B cell (primary cell): ENCODE measurements at regions not wholly inside any gene's neighbourhood (a gene's known extent, or its start where the extent isn't known, plus 50 kb on each side); places are given as distances from the start of the nearest gene placed in this dataset.

Experiments
- ATAC-seq: fragments of 200-7000 bp; cut with Tn5 transposase; one replicate; pipeline ENCODE4 v1.10.0; 2021; ENCODE audit warnings: low read depth, mild to moderate bottlenecking, moderate number of reproducible peaks, moderate library complexity
- CTCF ChIA-PET: fragments of 350-600 bp; sonication (Branson Sonifier 250); formaldehyde crosslinking; loops from one replicate; lab custom pipeline; 2021; ENCODE audit warnings: antibody characterized with exemption, inconsistent platforms; lab: Charles Lee
- POLR2A ChIA-PET: fragments of 350-600 bp; sonication (Branson Sonifier 250); formaldehyde crosslinking; loops from one replicate; lab custom pipeline; 2021; ENCODE audit warnings: antibody characterized with exemption; lab: Charles Lee
- DNase-seq: peaks from one replicate; pipeline ENCODE4 v3.0.0; 2013
- H2AFZ ChIP-seq: 2 replicates; pipeline ENCODE4 v1.6.1; 2012; ENCODE audit warnings: mild to moderate bottlenecking, low read depth, low read length; ENCODE audit not compliant: insufficient read depth, poor library complexity, severe bottlenecking
- H3K27ac ChIP-seq, 2 donors: 1 replicate in 1 of 2; 2 replicates in 1 of 2; pipeline ENCODE4 v1.5.1; 2012 to 2013; ENCODE audit warnings: low read length in 2 of 2, mild to moderate bottlenecking in 2 of 2, moderate library complexity in 1 of 2
- H3K27me3 ChIP-seq, 4 experiments: fragments of 200-600 bp in 1 of 4; sonication (generic) in 1 of 4; replicated peaks in 1 of 4; 1 replicate in 2 of 4; 2 replicates in 2 of 4; pipeline versions ENCODE4 v1.6.1 to v1.7.0; 2013 to 2016; ENCODE audit warnings: low read length in 3 of 4, mild to moderate bottlenecking in 2 of 4, mixed read lengths in 1 of 4, moderate library complexity in 1 of 4; ENCODE audit not compliant: insufficient read depth in 4 of 4, control insufficient read depth in 3 of 4; ENCODE audit errors: control extremely low read depth in 1 of 4
- H3K36me3 ChIP-seq, 2 experiments: replicated peaks in 1 of 2; 1 replicate in 1 of 2; 2 replicates in 1 of 2; pipeline versions ENCODE4 v1.6.1 to v1.7.1; 2013; ENCODE audit warnings: low read length in 1 of 2; ENCODE audit not compliant: insufficient read depth in 2 of 2, control insufficient read depth in 1 of 2; ENCODE audit errors: control extremely low read depth in 1 of 2, extremely low read depth in 1 of 2
- H3K4me1 ChIP-seq, 2 donors: fragments of 200-600 bp in 1 of 2; sonication (generic) in 1 of 2; 1 replicate in 1 of 2; 2 replicates in 1 of 2; pipeline versions ENCODE4 v1.5.1 to v1.6.1; 2013 to 2017; ENCODE audit warnings: low read length in 2 of 2; ENCODE audit not compliant: control insufficient read depth in 2 of 2, insufficient read depth in 2 of 2
- H3K4me2 ChIP-seq: replicated peaks from 2 replicates; pipeline ENCODE3; 2012; ENCODE audit warnings: mild to moderate bottlenecking, low read depth, low read length; ENCODE audit not compliant: poor library complexity, severe bottlenecking
- H3K4me3 ChIP-seq, 5 experiments: fragments of 200-600 bp in 1 of 5; sonication (generic) in 1 of 5; 1 replicate in 3 of 5; 2 replicates in 2 of 5; pipeline versions ENCODE4 v1.5.1 to v1.7.0; 2011 to 2016; ENCODE audit warnings: low read length in 4 of 5, mild to moderate bottlenecking in 4 of 5, low read depth in 2 of 5, control low read depth in 1 of 5, moderate library complexity in 1 of 5; ENCODE audit not compliant: insufficient read depth in 1 of 5; ENCODE audit errors: control extremely low read depth in 1 of 5, extremely low read depth in 1 of 5
- H3K79me2 ChIP-seq: fragments of 200-600 bp; sonication (generic); one replicate; pipeline ENCODE4 v1.6.0; 2016; ENCODE audit warnings: low read length; ENCODE audit not compliant: control insufficient read depth, insufficient read depth
- H3K9ac ChIP-seq: fragments of 200-600 bp; sonication (generic); 2 replicates; pipeline ENCODE4 v1.6.1; 2017; ENCODE audit warnings: mild to moderate bottlenecking, low read length, moderate library complexity
- H3K9me3 ChIP-seq, 3 donors: one replicate each; pipeline versions ENCODE4 v1.6.1 to v1.7.1; 2013; ENCODE audit warnings: low read length in 2 of 3; ENCODE audit not compliant: control insufficient read depth in 2 of 3, insufficient read depth in 1 of 3; ENCODE audit errors: control extremely low read depth in 1 of 3
- H4K20me1 ChIP-seq: 2 replicates; pipeline ENCODE4 v1.6.0; 2012; ENCODE audit warnings: mild to moderate bottlenecking, low read length; ENCODE audit not compliant: insufficient read depth, control insufficient read depth, poor library complexity, severe bottlenecking
- H3K27ac Mint-ChIP-seq: one replicate; pipeline ENCODE4 v1.8.0; 2021; ENCODE audit warnings: mixed read lengths
- H3K27me3 Mint-ChIP-seq: one replicate; pipeline ENCODE4 v1.8.0; 2021; ENCODE audit warnings: mixed read lengths
- H3K4me1 Mint-ChIP-seq: one replicate; pipeline ENCODE4 v1.8.0; 2021; ENCODE audit warnings: mixed read lengths
- H3K4me3 Mint-ChIP-seq: one replicate; pipeline ENCODE4 v1.8.0; 2021; ENCODE audit warnings: mixed read lengths
- H3K9me3 Mint-ChIP-seq: one replicate; pipeline ENCODE4 v1.8.0; 2022; ENCODE audit warnings: mixed read lengths; ENCODE audit not compliant: insufficient read depth
- CTCF ChIP-seq: fragments of 200-600 bp; IDR thresholded peaks from one replicate; pipeline ENCODE4 v1.8.0; 2022; ENCODE audit warnings: antibody characterized with exemption, mild to moderate bottlenecking
- EZH2 ChIP-seq: IDR thresholded peaks from 2 replicates; pipeline ENCODE4 v1.6.1; 2012; ENCODE audit warnings: borderline replicate concordance, low read depth, mild to moderate bottlenecking, moderate library complexity, low read length; ENCODE audit not compliant: insufficient read depth, poor library complexity, severe bottlenecking
- WGBS: methylation state at CpG from one replicate; pipeline ENCODE4 v1.1.5; 2013; ENCODE audit warnings: missing lambda C conversion rate; ENCODE audit not compliant: insufficient coverage; 5-methylcytosine and 5-hydroxymethylcytosine counted together
- intact Hi-C: fragments of 100-400 bp; cut with micrococcal nuclease; formaldehyde crosslinking; loops from one replicate; pipeline ENCODE4 v1.10.0; 2022

GRCh38 chr9:80520231-80520630, 948.5 kb downstream of the TLE4 start:
- Histone ChIP-seq H3K9me3 (peaks cover 0 to 12% (median 3%) of the 10 kb centered on the region in 3 donors), H3K4me2 (no peak overlapping the region), H3K4me1 (no peaks in the 10 kb centered on the region), H2AFZ (no peak overlapping the region), H3K9ac (no peak overlapping the region), H4K20me1 (peaks cover 8% of the 10 kb centered on the region), H3K4me3 (no peak overlapping the region), H3K27ac (no peak overlapping the region), H3K36me3 (no peaks in the 10 kb centered on the region), H3K79me2 (no peaks in the 10 kb centered on the region), H3K27me3 (no peaks in the 10 kb centered on the region)
- no peak overlapping the region for H3K4me3 Mint-ChIP-seq
- DNase-seq (no peak), ATAC-seq (no peak)
- H3K4me1 Mint-ChIP-seq: no peaks in the 10 kb centered on the region
- intact Hi-C loops: no loop called here
- no peak overlapping the region for H3K27ac Mint-ChIP-seq
- TF ChIP-seq EZH2: no peak
- TF ChIP-seq CTCF: no peak
- 100% methylated on average over 2 of the region's 4 CpGs for WGBS
- CTCF ChIA-PET: no interaction called here
- peaks cover 9% of the 10 kb centered on the region for H3K9me3 Mint-ChIP-seq
- H3K27me3 Mint-ChIP-seq: no peaks in the 10 kb centered on the region
- POLR2A ChIA-PET: no interaction called here

GRCh38 chr9:80518441-80518840, 946.7 kb downstream of the TLE4 start:
- POLR2A ChIA-PET: no interaction called here
- no CpG with 5 or more reads among the region's 3 CpGs for WGBS
- H3K79me2 ChIP-seq: no peaks in the 10 kb centered on the region

More at GRCh38 chr9:80518441-80518840, 946.7 kb downstream of the TLE4 start:
- Histone ChIP-seq H4K20me1 (peaks cover 8% of the 10 kb centered on the region), H2AFZ (no peak overlapping the region), H3K36me3 (no peaks in the 10 kb centered on the region), H3K27me3 (no peaks in the 10 kb centered on the region), H3K9me3 (peaks cover 0 to 12% (median 0%) of the 10 kb centered on the region in 3 donors), H3K9ac (no peak overlapping the region), H3K4me2 (no peak overlapping the region), H3K27ac (no peak overlapping the region), H3K4me3 (no peak overlapping the region), H3K4me1 (no peaks in the 10 kb centered on the region)
- CTCF ChIA-PET: no interaction called here
- TF ChIP-seq EZH2 (no peak), CTCF (no peak)
- Mint-ChIP-seq H3K4me1 (no peaks in the 10 kb centered on the region), H3K27me3 (no peaks in the 10 kb centered on the region), H3K4me3 (no peak overlapping the region), H3K27ac (no peak overlapping the region), H3K9me3 (peaks cover 12% of the 10 kb centered on the region)
- ATAC-seq: no peak
- intact Hi-C loops: no loop called here
- DNase-seq: no peak
